ENCODE measurements at regions not wholly inside any gene's neighbourhood (a gene's known extent, or its start where the extent isn't known, plus 50 kb on each side); places are given as distances from the start of the nearest gene placed in this dataset.
"Not testable (repeated sequence)": the region's sequence is repeated elsewhere in the genome, so short reads cannot be mapped to it uniquely, and the experiment has no call there.

- DNase-seq: no peak
These were observed 204.5 kb downstream of the SREK1 start for GRCh38 chr5:66348387-66349125.

- DNase-seq: no peak
These were observed 207.7 kb downstream of the SREK1 start for GRCh38 chr5:66351813-66352212.

GRCh38 chr5:66353186-66353585 is 209.1 kb downstream of the SREK1 start:
- DNase-seq: no peak

- no peak for DNase-seq
These were observed 210.3 kb downstream of the SREK1 start for GRCh38 chr5:66354422-66354821.

- DNase-seq: no peak
These were observed 212.0 kb downstream of the SREK1 start for GRCh38 chr5:66356011-66356565.

GRCh38 chr5:66358741-66359140 is 214.6 kb downstream of the SREK1 start:
- DNase-seq: no peak

GRCh38 chr5:66361070-66361469 is 217.0 kb downstream of the SREK1 start:
- no peak for DNase-seq

- no peak for DNase-seq
These were observed 217.9 kb downstream of the SREK1 start for GRCh38 chr5:66362046-66362445.

GRCh38 chr5:66362687-66363086 is 218.6 kb downstream of the SREK1 start:
- no peak for DNase-seq

GRCh38 chr5:66363097-66363496 is 219.0 kb downstream of the SREK1 start:
- DNase-seq: no peak

- no peak for DNase-seq
These were observed 220.1 kb downstream of the SREK1 start for GRCh38 chr5:66364186-66364585.

GRCh38 chr5:66365981-66366380 is 221.9 kb downstream of the SREK1 start:
- no peak for DNase-seq

- no peak for DNase-seq
These were observed 223.9 kb downstream of the SREK1 start for GRCh38 chr5:66367814-66368541.

- no peak for DNase-seq
These were observed 224.7 kb downstream of the SREK1 start for GRCh38 chr5:66368811-66369210.

- DNase-seq: no peak
These were observed 218.4 kb upstream of the MAST4 start for GRCh38 chr5:66377747-66378146.

- DNase-seq: no peak
These were observed 217.8 kb upstream of the MAST4 start for GRCh38 chr5:66378407-66378806.

- DNase-seq: no peak
These were observed 214.0 kb upstream of the MAST4 start for GRCh38 chr5:66382152-66382551.

GRCh38 chr5:66405145-66405544 is 191.0 kb upstream of the MAST4 start:
- DNase-seq: not testable (repeated sequence)

- DNase-seq: no peak
These were observed 189.3 kb upstream of the MAST4 start for GRCh38 chr5:66406761-66407336.

GRCh38 chr5:66407765-66408164 is 188.4 kb upstream of the MAST4 start:
- DNase-seq: no peak

GRCh38 chr5:66408576-66408975 is 187.6 kb upstream of the MAST4 start:
- DNase-seq: no peak

GRCh38 chr5:66410122-66410521 is 186.1 kb upstream of the MAST4 start:
- no peak for DNase-seq

GRCh38 chr5:66411701-66412100 is 184.5 kb upstream of the MAST4 start:
- no peak for DNase-seq
